HL-60 (cell line): ENCODE measurements at regions not wholly inside any gene's neighbourhood (a gene's known extent, or its start where the extent isn't known, plus 50 kb on each side); places are given as distances from the start of the nearest gene placed in this dataset.

Experiments used
- CTCF ChIP-seq: IDR thresholded peaks from one replicate; pipeline ENCODE4 v1.5.1; 2011; ENCODE audit warnings: low read length, control low read depth, inconsistent platforms; ENCODE audit not compliant: insufficient read depth
- REST ChIP-seq: IDR thresholded peaks from 2 replicates; pipeline ENCODE4 v1.6.1; 2012; ENCODE audit warnings: low read depth; ENCODE audit not compliant: insufficient replicate concordance

GRCh38 chr5:165173651-165174050 lies 1668.2 kb downstream of the MAT2B start:
- TF ChIP-seq CTCF (no peak), REST (no peak)
